Fibroblast of mammary gland (primary cell): ENCODE measurements at regions not wholly inside any gene's neighbourhood (a gene's known extent, or its start where the extent isn't known, plus 50 kb on each side); places are given as distances from the start of the nearest gene placed in this dataset.

Experiments used
- DNase-seq: peaks from one replicate; pipeline ENCODE4 v3.0.0-alpha.2; 2010; ENCODE audit warnings: low read depth
- H3K4me3 ChIP-seq: 2 replicates; pipeline ENCODE4 v1.5.1; 2011; ENCODE audit warnings: low read depth, mild to moderate bottlenecking, low read length, moderate library complexity; ENCODE audit not compliant: control insufficient read depth
- CTCF ChIP-seq: conservative IDR thresholded peaks from 2 replicates; pipeline ENCODE4 v1.5.1; 2011; ENCODE audit warnings: low read depth, low read length, inconsistent platforms; ENCODE audit not compliant: control insufficient read depth, insufficient read depth

- no peak overlapping the region for H3K4me3 ChIP-seq
- no peak for DNase-seq
- no peak for TF ChIP-seq CTCF
Observed at GRCh38 chr14:66396164-66396563, 90.0 kb upstream of the CCDC196 start.

GRCh38 chr14:66398437-66398836 lies 87.7 kb upstream of the CCDC196 start:
- H3K4me3 ChIP-seq: no peak overlapping the region
- no peak for DNase-seq
- no peak for TF ChIP-seq CTCF

GRCh38 chr14:66401449-66402095 lies 84.6 kb upstream of the CCDC196 start:
- peak; percentile 16 for DNase-seq
- TF ChIP-seq CTCF: peak; percentile 50

GRCh38 chr14:66403183-66403582 lies 83.0 kb upstream of the CCDC196 start:
- H3K4me3 ChIP-seq: no peak overlapping the region
- peak; percentile 56 for TF ChIP-seq CTCF
- DNase-seq: peak; percentile 55

More at GRCh38 chr14:66401449-66402095, 84.6 kb upstream of the CCDC196 start:
- H3K4me3 ChIP-seq: no peak overlapping the region

- no peak for DNase-seq
- no peak for TF ChIP-seq CTCF
- no peak overlapping the region for H3K4me3 ChIP-seq
Observed at GRCh38 chr14:66404051-66404545, 82.1 kb upstream of the CCDC196 start.

GRCh38 chr14:66405158-66405557 lies 81.0 kb upstream of the CCDC196 start:
- peak; percentile 25 for DNase-seq
- TF ChIP-seq CTCF: no peak
- no peak overlapping the region for H3K4me3 ChIP-seq
